Retinal pigment epithelial cell (primary cell): ENCODE measurements at regions not wholly inside any gene's neighbourhood (a gene's known extent, or its start where the extent isn't known, plus 50 kb on each side); places are given as distances from the start of the nearest gene placed in this dataset.

ENCODE experiments used
- DNase-seq: peaks from one replicate; pipeline ENCODE4 v3.0.0-alpha.2; 2010; ENCODE audit warnings: low read depth
- H3K4me3 ChIP-seq: 2 replicates; pipeline ENCODE4 v1.5.1; 2011; ENCODE audit warnings: mild to moderate bottlenecking, low read length, control low read depth, moderate library complexity
- CTCF ChIP-seq: conservative IDR thresholded peaks from 2 replicates; pipeline ENCODE4 v1.5.1; 2011; ENCODE audit warnings: low read depth, low read length, control low read depth, inconsistent platforms

GRCh38 chr3:20425138-20425537 lies 239.1 kb upstream of the SGO1 start:
- TF ChIP-seq CTCF, result no peak
- DNase-seq, result no peak
- H3K4me3 ChIP-seq, result no peak overlapping the region

GRCh38 chr3:20424086-20424485 lies 238.1 kb upstream of the SGO1 start:
- DNase-seq, result no peak
- no peak overlapping the region for H3K4me3 ChIP-seq
- no peak for TF ChIP-seq CTCF

- H3K4me3 ChIP-seq, result no peak overlapping the region
- DNase-seq, result no peak
- no peak for TF ChIP-seq CTCF
These were observed 236.4 kb upstream of the SGO1 start for GRCh38 chr3:20422391-20422790.

- no peak for TF ChIP-seq CTCF
- no peak for DNase-seq
These were observed 231.5 kb upstream of the SGO1 start for GRCh38 chr3:20417388-20418108.

GRCh38 chr3:20406611-20407011 lies 220.6 kb upstream of the SGO1 start:
- TF ChIP-seq CTCF, result no peak
- DNase-seq, result no peak
- H3K4me3 ChIP-seq, result no peak overlapping the region

More at GRCh38 chr3:20417388-20418108, 231.5 kb upstream of the SGO1 start:
- H3K4me3 ChIP-seq, result no peak overlapping the region

- TF ChIP-seq CTCF, result no peak
- DNase-seq, result no peak
- H3K4me3 ChIP-seq, result no peak overlapping the region
These were observed 219.7 kb upstream of the SGO1 start for GRCh38 chr3:20405744-20406143.

- no peak overlapping the region for H3K4me3 ChIP-seq
- no peak for TF ChIP-seq CTCF
- no peak for DNase-seq
These were observed 219.2 kb upstream of the SGO1 start for GRCh38 chr3:20405231-20405630.
